ENCODE measurements at regions not wholly inside any gene's neighbourhood (a gene's known extent, or its start where the extent isn't known, plus 50 kb on each side); places are given as distances from the start of the nearest gene placed in this dataset.

- TF ChIP-seq EZH2 (IDR thresholded peaks at IDR 0.05) (no peak), POLR2AphosphoS5 (IDR thresholded peaks at IDR 0.05; ENCODE audit: borderline replicate concordance, low read depth, low read length) (no peak), FOXP2 (optimal IDR thresholded peaks at IDR 0.05; ENCODE audit: control extremely low read depth, extremely low read length, insufficient read depth) (no peak)
Observed at GRCh38 chr14:82766123-82766522, 1232.5 kb upstream of the SEL1L start.
